GM21786 (cell line): ENCODE measurements at regions not wholly inside any gene's neighbourhood (a gene's known extent, or its start where the extent isn't known, plus 50 kb on each side); places are given as distances from the start of the nearest gene placed in this dataset.
"Not testable (repeated sequence)": the region's sequence is repeated elsewhere in the genome, so short reads cannot be mapped to it uniquely, and the experiment has no call there.

Experiments
- ATAC-seq: cut with Tn5 transposase; IDR thresholded peaks from one replicate; pipeline ENCODE4 v1.9.1; 2021; ENCODE audit not compliant: unreplicated experiment

DNA sequence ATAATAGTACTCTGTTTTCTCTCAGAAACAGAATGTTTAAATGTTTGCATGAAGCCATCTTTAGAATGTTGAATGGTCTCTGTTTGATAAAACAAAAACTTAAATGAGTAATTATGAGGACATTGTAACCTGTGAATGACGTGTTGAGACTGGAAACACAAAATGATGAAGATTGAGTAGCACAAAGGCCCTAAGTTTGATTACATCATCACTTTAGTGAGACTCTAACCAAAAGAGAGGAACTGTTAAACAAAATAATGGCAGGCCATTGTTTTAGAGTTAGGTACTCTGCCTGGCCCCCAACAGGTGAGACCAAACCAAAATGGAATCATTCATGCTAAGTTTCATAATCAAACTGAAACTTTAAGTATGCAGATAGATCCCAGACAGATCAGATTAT, 1561.7 kb upstream of the SLC39A10 start:
- no peak for ATAC-seq

DNA sequence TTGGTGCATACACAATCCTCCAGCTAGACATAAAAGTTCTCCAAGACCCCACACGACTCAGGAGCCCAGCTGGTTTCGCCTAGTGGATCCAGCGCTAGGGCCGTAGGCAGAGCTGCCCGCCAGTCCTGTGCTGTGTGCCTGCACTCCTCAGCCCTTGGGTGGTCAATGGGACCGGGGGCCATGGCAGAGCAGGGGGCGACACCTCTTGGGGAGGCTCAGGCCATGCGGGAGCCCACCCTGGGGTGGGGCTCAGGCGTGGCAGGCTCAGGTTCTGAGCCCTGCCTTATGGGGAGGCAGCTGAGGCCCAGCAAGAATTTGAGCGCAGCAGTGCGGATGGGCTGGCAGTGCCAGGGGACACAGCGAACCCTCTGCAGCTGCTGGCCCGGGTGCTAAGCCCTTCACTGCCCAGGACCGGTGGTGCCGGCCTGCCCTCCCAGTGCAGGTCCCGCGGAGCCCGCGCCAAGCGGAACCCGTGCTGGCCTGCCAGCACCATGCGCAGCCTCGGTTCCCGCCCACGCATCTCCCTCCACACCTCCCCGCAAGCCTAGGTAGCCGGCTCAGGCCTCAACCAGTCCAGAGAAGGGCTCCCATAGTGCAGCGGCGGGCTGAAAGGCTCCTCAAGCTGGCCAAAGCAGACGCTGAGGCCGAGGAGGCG, 1566.6 kb upstream of the SLC39A10 start:
- ATAC-seq = no peak

DNA sequence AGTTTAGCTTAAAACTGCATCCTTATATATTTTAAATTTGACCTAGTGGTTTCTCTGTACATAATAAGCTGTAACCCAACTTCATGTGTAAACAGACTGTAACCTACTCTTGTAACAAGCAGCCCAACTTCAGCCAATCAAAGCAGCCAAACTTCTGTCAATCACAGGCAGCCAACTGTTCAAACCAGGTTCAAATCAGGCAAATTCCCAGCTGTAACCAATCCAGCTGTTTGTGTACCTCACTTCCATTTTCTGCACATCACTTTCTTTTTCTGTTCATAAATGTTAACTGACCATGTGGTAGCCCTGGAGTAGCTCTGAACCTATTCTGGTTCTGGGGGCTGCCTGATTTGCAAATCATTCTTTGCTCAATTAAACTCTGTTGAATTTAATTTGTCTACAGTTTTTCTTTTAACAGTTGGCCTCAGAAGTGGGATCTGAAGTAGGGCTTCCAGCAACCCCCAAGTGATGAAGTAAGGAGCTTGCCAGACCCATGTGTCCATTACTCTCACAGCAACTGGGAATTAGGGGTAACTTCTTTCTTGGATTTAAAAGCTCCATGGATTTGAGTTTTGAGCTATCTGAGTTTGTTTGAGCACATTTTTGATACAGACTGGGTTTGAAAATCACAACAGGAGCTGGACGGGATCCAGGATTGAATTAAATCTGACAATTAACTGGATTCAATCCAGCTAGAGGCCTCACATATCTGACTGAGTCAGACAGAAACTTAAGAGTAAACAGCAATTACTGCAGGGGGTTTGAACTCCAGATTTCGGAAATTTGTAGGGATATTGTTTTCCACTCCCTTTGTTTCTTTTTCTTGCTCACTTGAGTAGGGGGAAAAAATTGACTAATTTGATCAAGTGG, 1569.7 kb upstream of the SLC39A10 start:
- ATAC-seq = no peak

DNA sequence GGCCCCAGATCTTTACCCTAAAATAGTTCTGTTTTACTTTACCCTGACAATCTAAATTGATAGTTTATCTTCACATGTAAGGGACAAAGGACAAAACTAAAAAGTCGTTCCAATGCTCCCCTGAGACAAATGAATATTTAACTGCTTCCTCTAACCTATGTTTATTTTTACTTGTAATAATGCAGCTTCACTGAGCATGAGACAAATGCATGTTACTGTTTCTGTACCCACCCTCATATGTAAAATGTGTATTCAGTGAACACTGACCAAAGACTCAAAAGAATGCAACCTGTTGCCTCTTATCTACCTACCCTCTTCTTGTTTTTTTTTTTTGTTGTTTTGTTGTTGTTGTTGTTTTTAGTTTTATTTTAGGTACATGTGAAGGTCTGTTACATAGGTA, 1570.9 kb upstream of the SLC39A10 start:
- no peak for ATAC-seq

DNA sequence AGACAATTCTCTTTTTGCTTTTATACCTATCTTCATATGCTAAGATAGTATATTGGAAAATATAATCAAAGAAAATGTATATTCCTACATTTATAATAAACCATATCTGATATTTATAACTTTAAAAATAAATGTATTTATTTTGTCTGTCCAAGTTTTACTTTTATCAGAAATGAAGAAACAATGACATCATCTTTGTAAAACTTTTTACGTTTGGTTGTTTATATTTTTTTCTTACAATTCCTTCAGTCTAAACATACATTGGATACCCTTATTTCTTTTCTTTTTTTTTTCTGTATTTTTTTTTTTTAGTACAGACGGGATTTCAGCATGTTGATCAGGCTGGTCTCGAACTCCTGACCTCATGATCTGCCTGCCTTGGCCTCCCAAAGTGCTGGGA, 1577.0 kb upstream of the SLC39A10 start:
- no peak for ATAC-seq

DNA sequence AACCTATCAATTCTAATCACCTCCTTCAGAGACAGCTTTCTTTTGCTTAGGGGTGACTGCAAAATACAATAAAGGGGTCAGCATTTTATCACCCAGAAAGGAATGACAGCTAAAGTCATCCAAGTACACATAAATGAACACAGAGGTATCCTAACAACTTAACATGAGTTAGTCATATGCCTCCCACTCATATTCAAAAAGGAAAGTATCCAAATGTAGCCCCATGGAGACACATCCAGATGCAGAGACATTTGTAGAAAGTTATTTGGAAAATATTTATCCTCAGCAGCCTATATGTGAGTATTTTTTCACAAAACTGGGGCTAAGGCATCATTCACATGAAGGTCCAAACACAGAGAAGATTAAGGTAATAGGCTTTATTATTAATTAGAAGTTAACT, 1579.7 kb upstream of the SLC39A10 start:
- ATAC-seq = no peak

DNA sequence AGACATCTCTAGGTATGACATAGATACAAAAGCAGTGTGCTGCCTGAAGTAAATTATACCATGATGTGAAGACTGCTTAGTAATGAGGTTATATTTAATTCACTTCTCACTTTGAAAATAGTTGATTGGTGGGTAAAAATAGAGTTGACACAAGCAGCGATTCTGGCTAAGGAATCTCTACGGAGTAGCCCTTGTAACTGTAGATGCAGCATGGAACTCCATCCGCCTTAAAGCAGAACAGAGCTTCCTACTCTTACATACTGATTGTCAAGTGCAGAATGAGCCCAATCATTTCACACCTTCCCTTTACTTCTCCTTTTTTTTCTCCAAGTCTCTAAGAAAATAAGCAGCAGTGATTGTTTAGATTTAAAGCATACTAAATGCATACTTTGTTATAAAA, 1594.6 kb upstream of the SLC39A10 start:
- no peak for ATAC-seq

DNA sequence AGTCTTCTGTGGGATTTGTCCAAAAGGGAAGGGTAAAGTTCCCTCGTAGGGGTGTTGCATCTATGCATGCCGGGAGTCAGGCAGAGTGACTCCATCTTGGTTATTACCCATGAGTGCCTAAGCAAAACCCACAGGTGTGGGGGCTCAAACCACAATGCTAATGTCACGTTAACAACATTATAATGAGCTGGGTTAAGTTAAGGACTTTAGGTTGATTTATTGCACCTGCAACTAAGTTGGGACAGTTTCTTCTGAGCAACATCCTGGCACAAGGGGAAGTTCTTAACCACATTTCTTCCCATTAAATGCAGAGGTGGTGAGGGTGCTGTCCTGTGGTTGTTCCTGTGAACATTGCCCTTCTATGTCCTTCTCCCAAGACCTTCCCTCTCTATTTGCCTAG, 1596.8 kb upstream of the SLC39A10 start:
- no peak for ATAC-seq

DNA sequence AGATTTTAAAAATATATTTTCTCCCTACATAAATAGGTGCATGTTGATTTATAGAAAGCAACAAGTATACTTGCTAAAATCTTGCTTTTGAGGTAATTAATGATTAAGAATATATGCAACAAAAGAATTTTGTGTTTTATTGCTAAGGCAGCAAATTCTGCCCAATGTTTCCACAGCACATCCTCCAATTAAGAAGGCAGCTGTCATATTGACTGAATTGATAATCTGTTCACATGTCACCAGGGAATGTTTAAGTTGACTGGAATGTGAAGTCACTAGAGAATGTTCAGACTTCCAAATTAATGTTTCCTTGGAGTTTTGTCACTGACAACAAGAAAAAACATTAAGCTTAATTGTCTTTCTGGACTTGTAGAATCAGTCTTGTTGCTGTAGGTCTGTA, 1602.7 kb upstream of the SLC39A10 start:
- ATAC-seq = no peak

DNA sequence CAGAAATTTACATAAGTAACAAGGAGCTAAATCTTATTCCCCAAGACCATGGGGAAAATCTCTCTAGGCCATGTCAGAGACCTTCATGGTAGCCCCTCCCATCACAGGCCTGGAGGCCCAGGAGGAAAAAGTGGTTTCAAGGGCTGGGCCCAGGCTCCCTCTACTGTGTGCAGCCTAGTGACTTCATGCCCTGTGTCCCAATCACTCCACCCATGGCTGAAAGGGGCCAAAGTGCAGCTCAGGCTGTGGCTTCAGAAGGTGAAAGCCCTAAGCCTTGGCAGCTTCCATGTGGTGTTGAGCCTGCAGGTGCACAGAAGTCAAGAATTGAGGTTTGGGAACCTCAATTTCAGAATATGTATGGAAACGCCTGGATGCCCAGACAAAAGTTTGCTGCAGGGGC, 1612.7 kb upstream of the SLC39A10 start:
- no peak for ATAC-seq

DNA sequence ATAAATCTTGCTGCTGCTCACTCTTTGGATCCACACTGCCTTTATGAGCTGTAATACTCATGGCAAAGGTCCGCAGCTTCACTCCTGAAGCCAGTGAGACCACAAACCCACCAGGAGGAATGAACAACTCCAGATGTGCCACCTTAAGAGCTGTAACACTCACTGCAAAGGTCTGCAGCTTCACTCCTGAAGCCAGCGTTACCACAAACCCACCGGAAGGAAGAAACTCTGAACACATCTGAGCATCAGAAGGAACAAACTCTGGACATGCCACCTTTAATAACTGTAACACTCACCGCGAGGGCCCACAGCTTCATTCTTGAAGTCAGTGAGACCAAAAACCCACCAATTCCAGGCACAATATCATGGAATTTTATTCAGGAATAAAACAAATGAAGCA, 1635.9 kb upstream of the SLC39A10 start:
- not testable (repeated sequence) for ATAC-seq

DNA sequence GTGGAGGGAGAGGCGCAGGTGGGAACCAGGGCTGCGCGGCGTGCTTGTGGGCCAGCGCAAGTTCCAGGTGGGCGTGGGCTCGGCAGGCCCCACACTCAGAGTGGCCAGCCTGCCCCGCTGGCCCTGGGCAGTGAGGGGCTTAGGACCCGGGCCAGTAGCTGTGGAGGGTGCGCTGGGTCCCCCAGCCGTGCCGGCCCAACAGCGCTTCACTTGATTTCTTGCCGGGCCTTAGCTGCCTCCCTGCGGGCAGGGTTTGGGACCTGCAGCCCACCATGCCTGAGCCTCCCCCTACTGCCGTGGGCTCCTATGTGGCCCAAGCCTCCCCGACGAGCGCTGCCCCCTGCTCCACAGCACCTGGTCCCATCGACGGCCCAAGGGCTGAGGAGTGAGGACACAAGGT, 1636.9 kb upstream of the SLC39A10 start:
- ATAC-seq = no peak

DNA sequence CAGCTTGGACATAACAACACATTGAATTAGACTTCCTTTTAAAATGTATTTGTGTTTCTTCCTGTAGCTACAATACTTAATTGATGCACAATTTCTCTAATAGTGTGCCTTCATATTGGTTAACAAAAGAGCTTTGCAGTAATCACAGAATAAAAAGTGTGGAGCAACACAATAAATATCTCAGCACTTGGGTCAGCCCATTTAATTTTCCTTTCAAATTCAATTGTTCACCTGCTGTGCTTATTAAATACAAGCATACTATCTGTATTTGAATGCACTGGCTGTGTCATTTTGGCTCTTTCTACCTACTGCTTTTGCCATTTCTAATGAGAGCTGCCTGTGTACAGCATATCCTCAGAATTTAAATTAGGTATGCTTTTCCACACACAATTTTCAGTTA, 1641.3 kb upstream of the SLC39A10 start:
- ATAC-seq = no peak

DNA sequence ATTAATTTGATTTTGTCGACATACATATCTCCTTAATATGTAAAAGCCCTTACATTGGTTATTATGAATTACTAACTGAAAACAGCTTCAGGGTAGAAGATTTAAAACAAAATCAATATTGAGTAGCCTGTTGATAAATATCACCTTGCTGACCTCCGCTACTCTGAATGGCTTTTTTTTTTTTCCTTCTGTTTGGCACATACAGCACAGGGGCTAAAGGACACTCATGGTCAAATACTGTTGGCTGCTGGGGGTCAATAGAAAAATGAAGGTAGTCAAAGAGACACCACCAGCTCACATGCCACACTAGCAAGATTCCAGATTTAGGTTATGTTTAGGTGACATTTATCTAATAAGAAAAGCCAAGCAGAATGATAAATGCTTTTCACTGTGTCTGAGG, 1642.4 kb upstream of the SLC39A10 start:
- ATAC-seq = no peak

DNA sequence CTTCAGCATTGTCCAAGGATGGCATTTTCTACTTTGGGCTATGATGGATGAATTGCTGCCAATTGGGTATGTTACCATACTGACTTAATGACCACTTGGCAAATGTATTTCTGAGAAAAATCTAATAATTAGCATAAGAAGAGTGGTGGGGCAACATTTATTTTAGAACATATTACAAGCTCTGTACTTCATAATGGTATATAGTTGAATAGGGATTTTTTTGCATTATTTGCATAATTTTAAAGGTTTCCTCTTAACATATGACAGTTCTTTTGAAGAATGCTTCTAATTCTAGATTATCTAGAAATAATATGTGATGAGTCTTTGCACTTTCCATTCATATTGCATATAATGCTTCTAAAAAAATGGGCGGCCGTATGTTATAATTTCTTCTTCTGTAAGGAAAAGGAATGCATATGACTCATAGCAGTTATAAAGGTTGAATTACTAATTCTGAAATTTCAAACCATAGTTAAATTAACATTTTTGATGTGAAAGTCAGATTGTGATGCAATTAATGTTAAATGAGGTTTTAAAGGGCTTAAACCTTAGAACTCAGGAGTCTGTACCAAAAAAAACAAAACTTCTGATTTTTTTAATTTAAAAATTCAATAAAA, 1652.3 kb upstream of the SLC39A10 start:
- no peak for ATAC-seq

DNA sequence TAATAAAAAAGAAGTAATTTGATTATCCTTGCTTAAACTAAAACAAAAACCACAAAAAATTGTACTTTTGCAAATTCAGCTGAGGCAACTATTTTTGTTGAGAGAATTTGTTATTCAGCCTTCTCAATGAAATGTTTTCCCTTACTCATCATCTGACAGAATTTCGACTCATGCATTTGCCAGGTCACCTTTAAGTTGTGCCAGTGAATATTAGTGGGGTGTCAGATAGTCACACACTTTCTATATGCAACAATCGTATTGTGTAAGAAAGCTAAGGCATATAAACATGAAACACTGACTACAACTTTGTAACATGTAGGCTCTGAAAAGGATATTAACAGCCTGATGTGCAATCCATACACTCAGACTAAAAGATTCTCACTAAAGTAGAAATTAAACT, 1653.1 kb upstream of the SLC39A10 start:
- no peak for ATAC-seq

DNA sequence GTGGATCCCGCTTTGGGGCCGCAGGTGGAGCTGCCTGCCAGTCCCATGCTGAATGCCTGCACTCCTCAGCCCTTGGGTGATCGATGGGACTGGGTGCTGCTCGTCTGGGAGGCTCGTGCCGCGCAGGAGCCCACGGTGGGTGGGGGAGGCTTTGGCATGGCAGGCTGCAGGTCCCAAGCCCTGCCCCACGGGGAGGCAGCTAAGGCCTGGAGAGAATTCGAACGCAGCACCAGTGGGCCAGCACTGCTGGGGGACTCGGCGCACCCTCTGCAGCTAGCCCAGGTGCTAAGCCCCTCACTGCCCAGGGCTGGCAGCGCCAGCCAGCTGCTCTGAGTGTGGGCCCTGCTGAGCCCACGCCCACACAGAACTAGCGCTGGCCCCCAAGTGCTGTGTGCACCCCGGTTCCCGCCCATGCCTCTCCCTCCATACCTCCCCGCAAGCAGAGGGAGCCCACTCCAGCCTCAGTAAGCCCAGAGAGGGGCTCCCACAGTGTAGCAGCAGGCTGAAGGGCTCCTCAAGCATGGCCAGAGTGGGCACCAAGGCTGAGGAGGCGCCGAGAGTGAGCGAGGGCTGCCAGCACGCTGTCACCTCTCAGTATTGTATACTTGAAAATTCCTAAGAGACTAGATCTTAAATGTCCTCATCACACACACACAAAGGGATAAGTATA, 1654.2 kb upstream of the SLC39A10 start:
- no peak for ATAC-seq

DNA sequence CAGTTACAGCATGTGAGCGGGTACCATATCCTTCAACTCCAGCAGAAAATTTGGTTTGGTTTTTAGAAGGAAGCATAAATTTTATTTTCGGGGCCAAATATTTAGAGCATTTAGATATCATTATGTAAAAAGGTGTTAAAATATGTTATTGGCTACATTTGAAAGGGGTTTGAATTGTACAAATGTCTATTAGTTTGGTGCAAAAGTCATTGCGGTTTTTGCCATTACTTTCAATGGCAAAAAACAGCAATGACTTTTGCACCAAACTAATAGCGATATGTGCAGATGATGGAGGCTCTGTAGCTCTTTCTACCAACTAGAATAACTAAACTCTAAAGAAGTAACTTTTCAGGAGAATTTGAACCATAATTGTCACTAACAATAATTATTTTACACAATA, 1666.2 kb upstream of the SLC39A10 start:
- ATAC-seq = no peak

DNA sequence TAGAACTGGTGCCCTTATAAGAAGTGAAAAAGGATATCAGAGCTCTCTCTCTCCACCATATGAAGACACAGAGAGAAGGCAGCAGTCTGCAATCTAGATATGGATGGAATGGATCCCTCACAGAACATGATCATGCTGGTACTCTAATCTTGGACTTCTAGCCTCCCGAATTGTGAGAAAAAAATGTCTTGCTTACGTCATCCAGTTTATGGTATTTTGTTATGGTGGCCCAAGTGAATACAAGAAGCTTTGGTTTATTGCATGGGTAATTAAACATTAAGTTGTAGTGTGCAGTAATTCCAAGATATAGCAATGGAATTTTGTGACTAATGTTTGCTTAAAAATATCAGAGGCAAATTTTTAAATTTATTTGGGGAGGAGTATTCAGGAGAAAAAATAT, 1667.4 kb upstream of the SLC39A10 start:
- no peak for ATAC-seq

DNA sequence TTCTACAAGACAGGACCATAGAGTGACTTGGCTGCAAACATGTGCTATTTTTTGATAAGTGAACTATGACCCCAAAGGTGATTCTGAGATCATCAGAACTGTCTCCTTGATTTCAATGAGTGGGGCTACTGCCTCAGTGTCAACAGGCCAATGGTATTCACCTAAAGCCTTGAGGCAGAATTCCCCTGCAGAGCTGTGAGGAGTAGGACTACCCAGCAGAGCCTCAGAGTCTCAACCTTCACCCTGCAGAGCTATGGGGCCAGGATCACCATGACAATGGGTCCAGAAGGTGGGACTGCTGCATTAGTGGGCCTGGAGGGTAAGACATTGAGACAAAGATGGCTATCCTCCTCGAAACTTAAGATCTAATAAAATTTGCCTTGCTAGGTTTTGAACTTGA, 1668.2 kb upstream of the SLC39A10 start:
- no peak for ATAC-seq

DNA sequence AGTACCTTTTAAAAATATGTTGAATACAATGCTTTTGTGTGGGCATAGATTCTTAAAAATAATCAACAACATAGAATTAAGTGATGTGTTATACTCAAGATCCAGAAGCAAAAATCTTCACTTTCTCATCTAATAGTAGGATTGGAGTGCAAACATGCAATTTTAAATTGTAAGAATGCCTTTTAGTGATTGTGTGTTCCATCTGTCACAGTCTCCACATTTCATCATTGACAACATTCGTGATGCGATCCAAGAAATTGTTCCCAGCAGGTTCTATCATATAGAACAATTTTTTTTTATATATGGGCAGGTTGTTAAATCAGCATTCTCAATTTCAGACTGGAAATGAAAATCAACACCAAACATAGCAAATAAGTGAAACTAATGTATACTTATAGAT, 1671.8 kb upstream of the SLC39A10 start:
- ATAC-seq = no peak

DNA sequence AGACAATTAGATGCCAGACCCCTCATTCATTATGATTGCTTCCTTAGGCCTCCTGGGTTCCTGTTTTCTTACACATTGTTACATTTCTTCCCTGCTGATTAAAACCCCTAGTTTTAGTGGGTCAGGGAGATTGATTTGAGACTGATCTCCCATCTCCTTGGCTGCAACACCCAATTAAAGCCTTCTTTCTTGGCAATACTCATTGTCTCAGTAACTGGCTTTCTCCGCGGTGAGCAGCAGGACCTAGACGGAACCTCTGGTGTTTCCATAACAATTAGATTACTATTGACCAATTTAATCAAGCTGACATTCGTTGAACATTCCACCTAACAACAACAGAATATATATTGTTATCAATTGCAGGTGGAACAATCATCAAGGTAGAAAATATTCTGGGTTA, 1676.4 kb upstream of the SLC39A10 start:
- no peak for ATAC-seq
